ENCODE measurements at regions not wholly inside any gene's neighbourhood (a gene's known extent, or its start where the extent isn't known, plus 50 kb on each side); places are given as distances from the start of the nearest gene placed in this dataset.

DNA sequence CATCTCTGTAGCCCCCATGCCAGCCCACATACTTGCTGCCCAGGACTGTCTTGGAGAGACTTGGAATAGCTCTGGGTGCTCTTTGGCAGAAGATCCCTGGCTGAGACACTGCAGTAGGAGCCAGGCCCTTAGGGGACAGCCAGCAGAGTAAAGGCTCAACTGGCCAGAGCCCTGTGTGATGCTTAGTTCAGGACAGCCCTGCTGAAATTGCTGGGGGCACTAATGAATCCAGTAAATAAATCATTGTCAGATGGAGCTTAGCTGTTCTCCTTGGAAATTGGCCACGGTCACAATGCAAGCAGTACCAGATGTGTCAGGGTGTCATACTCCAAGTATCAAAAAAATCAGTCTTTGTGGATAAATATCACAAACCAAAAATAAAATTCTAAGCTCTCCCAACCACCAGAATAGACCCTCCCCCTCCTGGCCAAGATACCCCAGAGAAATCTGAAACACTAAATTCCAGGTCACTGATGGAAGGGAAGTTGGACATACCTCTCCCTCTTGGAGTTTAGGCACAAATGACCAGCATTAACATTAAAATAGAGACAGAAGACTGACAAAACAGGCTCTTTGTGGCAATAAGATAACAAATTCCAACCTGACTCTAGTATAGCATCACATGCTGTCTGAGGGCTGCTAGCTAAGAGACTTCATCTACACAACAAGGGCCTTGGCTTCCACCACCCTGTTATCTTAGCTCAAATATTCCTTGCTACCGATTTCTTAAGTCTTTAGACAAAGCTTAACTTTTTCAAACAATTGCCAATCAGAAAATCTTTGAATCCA lies 83.2 kb upstream of the DNAH14 start:
- DNase-seq (ENCODE audit: low read depth in 1 of 2, low spot score in 1 of 2) = no peak

DNA sequence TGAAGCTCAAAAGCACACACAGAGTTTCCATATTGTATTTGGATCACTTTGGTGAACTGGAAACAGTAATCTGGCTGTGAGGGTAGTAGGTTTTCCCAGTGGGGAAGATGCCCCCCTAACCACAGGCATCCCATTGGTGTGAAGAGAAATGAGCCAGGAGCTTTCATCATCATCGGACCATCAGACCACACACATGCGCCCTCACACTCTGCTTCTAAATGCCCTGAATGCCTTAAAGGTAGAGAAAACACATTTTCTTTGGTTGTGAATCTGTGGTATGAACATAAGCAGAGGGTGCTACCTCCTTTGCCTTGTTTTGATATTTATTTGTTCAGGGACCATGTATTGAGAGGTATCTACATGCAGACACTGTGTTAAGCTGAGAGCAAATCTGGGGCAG lies 79.0 kb upstream of the DNAH14 start:
- no peak for DNase-seq (ENCODE audit: low read depth in 1 of 2, low spot score in 1 of 2)

DNA sequence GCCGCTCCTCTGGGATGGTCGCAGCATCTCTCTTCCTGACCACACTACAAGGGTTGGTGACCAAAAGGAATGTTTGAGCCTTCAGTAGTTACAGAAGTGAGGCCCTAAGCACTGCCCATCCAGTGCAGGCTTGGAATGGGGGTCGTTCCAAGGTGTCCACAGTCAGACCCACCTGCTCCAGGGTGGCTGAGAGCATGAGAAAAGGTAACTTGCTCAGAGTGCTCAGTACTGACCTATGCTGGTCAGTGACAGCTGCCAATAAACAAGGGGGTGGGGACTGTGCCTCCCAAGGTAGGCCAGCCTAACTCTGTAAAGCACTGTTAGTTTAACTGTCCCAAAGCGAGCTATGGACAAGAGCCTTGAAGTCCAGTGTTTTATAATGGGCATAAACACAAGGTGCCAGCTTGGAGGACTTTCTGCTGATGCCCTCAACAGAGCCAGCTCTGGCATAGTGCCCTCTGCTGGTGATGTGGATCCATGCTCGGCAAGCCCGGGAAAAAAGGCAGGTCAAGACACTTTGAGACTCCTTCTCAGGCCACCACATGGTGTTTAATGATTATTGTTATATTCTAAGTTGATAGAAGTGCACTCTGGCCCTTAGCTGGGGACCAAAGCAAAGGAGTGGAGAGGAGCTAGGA lies 78.1 kb upstream of the DNAH14 start:
- peak; percentile 8 to 41 for DNase-seq (ENCODE audit: low read depth in 1 of 2, low spot score in 1 of 2)

DNA sequence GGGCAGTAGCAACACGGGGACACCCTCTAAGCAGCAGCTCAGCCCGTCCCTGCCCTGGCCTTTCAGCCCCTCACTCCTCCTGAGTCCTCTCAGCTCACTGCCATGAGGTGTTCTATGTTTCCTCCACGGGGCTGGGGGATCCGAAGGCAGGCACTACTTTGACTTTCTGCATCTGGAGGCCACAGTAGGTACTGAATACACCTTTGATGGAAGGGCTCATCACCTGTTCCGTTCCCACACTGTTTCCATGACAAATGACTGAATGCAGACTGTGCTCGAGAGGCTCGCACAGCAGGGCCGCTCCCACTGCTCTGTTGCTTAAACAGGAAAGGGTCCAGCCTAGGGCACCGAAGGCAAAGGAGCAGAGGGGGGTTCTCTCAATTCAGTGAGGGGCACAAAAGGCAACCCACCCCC lies 77.6 kb upstream of the DNAH14 start:
- DNase-seq (ENCODE audit: low read depth in 1 of 2, low spot score in 1 of 2) = no peak

DNA sequence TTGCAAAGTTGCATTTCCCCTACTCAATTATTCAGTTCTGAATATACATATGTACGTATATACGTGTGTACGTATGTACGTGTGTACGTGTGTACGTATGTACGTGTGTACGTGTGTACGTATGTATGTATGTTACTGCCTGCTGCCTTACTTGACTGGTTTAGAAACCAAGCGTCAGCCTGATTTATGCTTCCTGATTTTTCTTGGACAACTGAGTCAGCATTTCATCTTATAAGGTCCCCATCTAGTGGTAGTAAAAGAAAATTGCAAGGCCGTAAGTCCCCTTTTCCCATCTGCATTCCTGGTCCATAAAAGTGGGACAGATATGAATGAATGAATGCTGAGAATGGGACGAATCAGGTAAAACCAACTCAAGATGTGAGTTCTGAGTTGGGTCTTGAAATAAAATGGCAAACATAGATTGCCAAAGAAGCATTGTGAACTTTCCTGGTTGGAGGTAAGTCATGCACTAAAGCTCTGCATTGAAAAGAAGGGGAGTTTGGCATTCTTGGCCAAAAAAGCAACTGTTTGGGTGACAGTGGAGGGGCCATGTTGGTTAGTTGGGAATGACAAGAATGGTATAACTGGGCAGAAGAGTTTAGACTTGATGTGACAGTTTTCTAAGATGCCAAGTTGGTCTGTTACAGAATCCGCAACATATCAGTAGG lies 76.4 kb upstream of the DNAH14 start:
- no peak for DNase-seq (ENCODE audit: low read depth in 1 of 2, low spot score in 1 of 2)

DNA sequence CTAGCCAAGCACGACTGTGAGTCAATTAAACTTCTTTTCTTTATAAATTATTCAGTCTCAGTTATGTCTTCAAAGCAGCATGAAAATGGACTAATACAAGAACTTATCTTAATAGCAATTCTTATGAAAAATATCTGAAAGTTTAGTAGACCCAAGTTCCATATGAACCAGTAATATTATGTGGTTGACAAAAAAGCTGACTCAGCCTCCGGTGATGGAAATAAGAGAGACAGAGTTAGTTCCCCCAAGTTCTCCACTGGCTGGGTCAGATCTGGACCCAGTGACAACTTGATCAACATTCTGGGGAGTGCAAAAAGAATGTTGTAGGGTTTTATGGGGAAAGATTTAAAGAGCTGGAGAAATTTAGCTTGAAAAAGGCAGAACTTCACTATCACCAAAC lies 72.5 kb upstream of the DNAH14 start:
- no peak for DNase-seq (ENCODE audit: low read depth in 1 of 2, low spot score in 1 of 2)

DNA sequence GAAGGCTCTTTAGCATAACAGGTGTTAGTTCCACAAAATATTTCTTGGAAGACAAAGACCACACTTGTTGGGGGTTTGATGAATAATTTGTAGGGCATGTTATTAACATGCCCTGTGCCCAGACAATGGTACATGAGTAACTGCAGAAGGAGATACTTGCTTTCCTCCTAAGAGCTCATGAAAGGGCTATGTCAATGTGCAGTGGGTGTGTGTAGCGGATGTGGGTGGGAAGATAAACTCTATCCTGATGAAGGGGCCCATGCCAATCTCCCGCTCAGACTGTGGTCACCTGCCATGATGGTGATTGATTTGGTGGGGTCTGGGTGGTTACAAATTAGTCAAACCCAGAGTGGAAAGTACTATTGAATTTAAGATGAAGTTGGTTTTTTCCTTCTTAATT lies 69.8 kb upstream of the DNAH14 start:
- no peak for DNase-seq (ENCODE audit: low read depth in 1 of 2, low spot score in 1 of 2)

DNA sequence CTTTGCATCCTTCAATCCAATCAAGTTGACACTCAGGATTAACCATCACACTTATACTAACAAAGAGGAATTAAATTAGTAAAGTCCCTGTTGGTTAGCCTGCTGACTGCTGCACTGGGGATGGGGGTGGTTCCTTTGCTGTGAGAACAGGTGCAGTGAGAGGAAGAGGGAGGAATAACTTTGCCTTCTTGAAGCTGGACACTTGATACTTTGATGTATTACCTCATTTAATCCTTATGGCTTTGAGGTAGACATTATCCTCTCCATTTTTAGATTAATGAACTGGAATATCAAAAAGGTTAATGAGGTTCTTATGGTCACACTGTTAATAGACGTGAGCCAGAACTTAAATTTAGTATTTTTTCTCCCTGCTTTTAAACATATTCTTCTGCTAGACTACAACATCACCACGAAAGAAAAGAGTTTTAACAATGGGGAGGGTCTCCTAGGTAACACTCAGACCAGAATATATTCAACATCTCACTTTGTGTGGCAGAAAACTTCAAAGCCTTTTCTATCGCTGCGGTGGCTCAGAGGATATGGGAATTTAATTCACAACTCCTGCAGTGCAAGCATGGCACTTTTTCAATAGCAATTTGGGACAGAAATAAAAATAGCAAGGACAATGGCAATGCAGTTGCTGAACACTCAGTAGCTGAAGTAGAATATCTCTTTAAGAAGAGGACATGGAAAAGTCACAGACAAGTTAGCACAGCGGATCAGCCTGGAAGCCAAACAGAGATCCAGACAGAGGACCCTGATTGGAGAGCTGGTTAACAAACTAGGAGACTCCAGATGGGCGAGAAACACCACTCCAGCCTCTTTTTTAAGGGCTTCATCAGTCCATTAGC lies 68.8 kb upstream of the DNAH14 start:
- no peak for DNase-seq (ENCODE audit: low read depth in 1 of 2, low spot score in 1 of 2)

DNA sequence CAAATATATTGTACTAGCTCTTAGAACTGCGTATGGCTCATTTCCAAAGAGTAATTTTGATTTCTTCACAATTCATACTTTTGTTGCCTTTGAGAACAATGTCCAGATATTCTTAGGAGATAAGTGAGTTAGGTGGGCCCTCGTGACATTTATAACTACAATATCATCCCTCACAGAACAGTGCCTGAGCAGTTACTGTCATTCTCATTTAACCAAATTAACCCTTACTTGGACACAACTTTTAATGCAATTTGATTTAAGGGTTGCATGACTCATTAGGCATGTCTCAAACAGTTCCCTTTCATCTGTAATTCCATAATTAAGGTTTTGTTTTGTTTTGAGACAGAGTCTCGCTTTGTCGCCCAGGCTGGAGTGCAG lies 68.1 kb upstream of the DNAH14 start:
- DNase-seq (ENCODE audit: low read depth in 1 of 2, low spot score in 1 of 2) = no peak

DNA sequence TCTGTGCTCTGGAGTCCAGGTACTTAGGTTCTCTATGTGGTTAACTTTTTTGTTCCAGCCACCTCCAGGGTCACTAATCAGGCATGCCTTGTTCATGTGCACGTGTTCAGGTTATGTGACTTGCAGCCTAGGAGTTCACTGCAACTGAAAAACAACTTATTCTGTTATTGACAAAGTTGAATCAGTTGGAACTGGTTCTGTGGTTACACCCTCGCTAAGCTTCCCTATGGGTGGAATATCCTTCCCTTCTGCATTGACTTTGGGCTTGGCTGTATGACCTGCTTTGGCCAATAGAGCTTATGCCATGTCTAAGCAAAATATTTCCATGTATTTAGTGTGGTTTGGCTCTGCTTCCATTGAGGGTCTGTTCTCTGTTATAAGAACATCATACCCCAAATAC lies 66.0 kb upstream of the DNAH14 start:
- no peak for DNase-seq (ENCODE audit: low read depth in 1 of 2, low spot score in 1 of 2)

DNA sequence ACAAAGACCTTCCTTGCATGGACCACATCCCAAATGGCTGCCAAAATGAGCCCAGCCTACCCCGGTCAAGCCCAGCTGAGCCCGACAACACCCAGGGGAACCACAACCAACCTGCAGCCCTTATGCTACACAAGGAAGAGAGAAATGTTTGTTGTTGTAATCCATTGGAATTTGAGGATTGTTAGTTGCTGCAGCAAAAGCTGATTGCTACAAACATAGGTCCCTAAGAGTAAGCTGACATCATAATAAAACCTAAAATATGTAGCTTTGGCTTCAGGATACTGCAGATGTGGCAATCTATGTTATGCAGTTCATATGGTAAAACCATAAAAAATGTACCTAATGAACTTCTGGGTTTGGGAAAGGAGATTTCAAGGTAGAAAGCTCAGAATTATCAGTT lies 65.5 kb upstream of the DNAH14 start:
- no peak for DNase-seq (ENCODE audit: low read depth in 1 of 2, low spot score in 1 of 2)

DNA sequence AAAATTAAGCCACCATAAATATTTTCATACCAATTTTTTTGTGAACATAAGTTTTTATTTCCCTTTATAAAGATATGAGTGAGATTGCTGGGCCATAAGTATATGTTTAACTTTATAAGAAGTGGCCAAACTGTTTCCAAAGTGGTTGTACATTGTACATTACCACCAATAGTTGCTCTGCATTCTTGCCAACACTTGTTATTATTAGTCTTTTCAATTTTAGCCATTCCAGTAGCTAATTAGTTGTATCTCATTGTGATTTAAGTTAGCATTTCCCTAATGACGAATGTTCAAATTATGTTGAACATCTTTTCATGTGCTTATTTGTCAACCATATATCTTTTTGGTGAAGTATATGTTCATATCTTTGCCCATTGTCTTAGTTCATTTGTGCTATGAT lies 64.0 kb upstream of the DNAH14 start:
- DNase-seq (ENCODE audit: low read depth in 1 of 2, low spot score in 1 of 2) = no peak

DNA sequence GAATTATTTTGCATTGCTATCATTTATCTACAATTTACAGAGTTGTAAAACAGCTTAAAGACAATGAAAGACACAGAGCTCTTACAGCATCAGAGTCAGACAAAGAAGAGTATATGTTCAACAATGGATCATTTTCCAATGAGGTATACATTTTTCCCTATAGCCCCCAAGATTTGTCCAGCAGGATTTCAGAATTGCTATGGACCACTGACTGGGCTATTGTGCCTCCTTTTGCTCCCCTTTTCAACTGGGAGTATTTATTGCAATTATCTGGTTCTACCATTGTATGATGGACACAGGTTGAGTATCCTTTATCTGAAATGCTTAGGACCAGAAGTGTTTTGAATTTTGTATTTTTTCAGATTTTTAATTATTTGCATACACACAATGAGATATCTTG lies 62.5 kb upstream of the DNAH14 start:
- no peak for DNase-seq (ENCODE audit: low read depth in 1 of 2, low spot score in 1 of 2)

DNA sequence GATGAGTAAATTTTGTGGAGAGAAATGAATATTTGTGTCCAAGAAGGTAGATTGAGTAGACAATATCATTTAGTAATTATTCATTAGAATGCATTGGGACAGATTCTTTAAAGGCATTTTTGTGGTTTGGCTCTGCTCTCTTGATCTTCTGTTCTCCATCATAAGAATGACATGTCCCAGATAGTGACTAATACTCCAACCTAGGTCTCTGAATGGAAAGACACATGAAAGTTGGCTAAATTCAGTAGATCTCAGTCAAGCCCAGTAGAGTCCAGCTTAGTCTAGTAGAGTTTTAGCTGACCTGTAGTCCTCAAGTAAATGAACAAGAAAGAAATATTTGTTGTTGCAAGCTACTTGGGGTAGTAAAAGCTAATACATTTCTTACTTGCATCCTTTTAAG lies 61.8 kb upstream of the DNAH14 start:
- DNase-seq (ENCODE audit: low read depth in 1 of 2, low spot score in 1 of 2) = no peak

DNA sequence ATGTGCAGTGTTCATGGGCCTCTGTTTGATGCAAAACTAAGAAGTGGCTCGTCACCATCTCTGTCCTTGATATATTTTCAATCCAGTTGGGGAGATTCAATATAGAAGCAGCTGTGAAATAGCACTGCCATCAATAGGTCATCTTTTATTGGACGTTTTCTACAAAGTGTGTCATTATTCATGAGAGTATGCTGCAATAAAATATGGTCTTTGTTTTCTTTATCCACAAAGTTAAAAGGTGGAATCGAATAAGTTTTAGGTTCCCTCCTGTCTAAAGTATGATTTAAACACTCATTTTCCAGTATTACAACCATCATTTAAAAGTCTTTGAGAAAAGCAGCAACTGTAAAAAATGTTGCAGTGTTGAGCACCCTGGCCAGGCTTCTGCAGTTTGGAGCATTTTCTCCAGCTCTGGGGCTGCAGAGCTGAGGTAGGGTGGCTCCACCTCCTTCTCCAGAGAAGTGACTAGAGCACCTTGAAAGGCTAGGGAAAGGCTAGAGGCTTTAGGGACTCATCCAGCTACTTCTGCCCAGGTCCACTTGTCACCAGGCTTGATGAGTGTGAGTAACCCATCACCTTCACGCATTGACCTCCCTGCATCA lies 56.5 kb upstream of the DNAH14 start:
- DNase-seq (ENCODE audit: low read depth in 1 of 2, low spot score in 1 of 2) = no peak

DNA sequence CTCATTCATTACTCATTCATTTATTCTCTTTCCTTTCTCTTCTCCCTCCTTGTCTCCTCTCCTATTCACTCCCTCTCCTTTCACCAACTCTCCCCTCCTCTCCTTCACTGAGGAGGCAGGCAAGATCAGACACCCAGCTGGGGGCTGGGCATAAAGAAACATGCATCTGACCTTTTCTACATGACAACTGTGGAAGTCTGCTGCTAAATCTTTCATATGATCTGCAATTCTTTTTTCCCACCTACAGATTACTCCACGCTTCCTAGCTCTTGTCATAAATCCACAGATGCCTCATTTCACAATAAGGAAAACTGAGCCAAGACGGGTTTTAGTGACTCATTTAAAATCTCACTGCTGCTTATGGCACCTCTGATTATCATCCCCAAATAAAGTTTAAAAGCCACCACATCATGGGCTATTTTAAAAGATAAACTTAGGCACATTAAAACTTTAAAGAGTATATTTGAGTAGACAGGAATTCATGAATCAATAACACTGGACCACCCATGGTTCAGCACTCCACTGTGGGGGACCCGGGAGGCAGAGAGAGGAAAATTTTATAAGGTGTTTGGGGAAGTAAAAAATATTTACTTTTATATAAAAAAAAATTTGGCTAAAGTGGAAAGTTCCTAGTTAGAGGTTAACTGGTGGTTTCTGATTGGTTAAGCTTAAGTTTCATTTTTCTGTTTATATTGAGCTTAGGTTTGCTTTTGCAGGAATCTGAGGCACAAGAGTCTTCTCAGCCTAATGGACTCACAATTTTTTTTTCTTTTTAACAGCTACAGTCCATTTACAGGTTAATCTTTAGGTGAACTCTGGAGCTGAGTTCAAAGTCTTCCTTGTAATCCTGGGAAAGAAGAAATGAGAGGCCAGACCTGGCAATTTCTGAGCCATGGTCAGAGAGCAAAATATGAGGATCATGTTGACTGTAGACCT lies 55.8 kb upstream of the DNAH14 start:
- DNase-seq (ENCODE audit: low read depth in 1 of 2, low spot score in 1 of 2) = no peak

DNA sequence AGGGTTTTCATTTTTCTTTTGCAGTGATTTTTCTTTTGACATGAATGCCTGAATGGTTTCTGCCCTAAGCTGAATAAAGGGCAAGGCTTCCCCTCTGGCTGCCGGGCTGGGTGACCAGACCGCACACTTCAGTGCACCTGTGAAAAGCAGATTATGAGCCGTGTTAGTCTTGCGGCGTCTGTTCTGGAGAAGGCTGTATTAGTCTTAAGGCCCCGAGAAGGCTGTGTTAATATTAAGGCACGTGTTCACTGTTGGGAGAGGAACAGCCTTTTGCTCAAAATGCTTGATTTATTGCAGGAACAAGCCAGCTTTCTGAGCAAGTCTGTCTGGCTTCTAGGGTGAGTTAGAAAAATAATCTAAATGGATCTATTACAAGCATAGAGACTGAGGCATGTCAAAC lies 54.7 kb upstream of the DNAH14 start:
- DNase-seq (ENCODE audit: low read depth in 1 of 2, low spot score in 1 of 2) = no peak

DNA sequence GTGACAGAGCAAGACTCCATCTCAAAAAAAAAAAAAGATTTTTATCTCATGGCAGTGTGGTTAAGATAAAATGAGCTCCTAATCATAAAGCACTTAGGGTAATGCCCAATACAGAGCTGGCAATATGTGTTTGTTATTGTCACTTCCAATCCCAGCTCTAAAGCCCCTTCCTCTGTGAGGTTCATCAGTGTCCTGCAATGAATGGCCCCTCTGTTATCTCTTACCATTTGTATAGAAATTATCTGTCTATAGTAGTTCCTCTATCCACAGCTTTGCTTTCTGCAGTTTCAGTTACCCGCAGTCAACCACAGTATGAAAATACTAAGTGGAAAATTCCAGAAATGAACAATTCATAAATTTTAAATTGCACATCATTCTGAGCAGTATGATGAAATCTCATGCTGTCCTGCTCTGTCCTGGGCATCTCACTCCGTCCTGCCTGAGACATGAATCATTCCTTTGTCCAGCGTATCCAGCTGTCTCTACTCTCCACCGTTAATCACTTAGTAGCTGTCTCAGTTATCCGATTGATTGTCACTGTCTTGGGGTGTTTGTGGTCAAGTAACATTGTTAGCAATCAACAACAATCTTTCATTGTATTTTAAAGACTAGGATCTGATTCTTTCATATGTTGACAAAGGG lies 50.2 kb upstream of the DNAH14 start:
- no peak for DNase-seq (ENCODE audit: low read depth in 1 of 2, low spot score in 1 of 2)

All from activated CD4-positive, alpha-beta T cell treated with anti-CD3 and anti-CD28 coated beads, Interleukin-2, amount 50 U/mL, for 24 hours (primary cell).